GM19240 (cell line): ENCODE measurements at regions not wholly inside any gene's neighbourhood (a gene's known extent, or its start where the extent isn't known, plus 50 kb on each side); places are given as distances from the start of the nearest gene placed in this dataset.
"Not testable (repeated sequence)": the region's sequence is repeated elsewhere in the genome, so short reads cannot be mapped to it uniquely, and the experiment has no call there.

ENCODE experiments used
- DNase-seq: peaks from one replicate; pipeline ENCODE4 v3.0.0; 2011; ENCODE audit warnings: low spot score; ENCODE audit not compliant: insufficient read length

- not testable (repeated sequence) for DNase-seq
Observed at GRCh38 chr3:87433445-87433844, 157.1 kb upstream of the POU1F1 start.

GRCh38 chr3:87426918-87427317 lies 150.5 kb upstream of the POU1F1 start:
- DNase-seq = no peak

- no peak for DNase-seq
Observed at GRCh38 chr3:87425056-87425455, 148.7 kb upstream of the POU1F1 start.

GRCh38 chr3:87423336-87423735 lies 147.0 kb upstream of the POU1F1 start:
- no peak for DNase-seq

GRCh38 chr3:87422333-87422732 lies 145.9 kb upstream of the POU1F1 start:
- DNase-seq = no peak

GRCh38 chr3:87420171-87420570 lies 143.8 kb upstream of the POU1F1 start:
- DNase-seq = no peak

- no peak for DNase-seq
Observed at GRCh38 chr3:87414271-87414670, 137.9 kb upstream of the POU1F1 start.

GRCh38 chr3:87413814-87414213 lies 137.4 kb upstream of the POU1F1 start:
- DNase-seq = no peak

- no peak for DNase-seq
Observed at GRCh38 chr3:87410110-87410509, 133.7 kb upstream of the POU1F1 start.

GRCh38 chr3:87398168-87398801 lies 121.9 kb upstream of the POU1F1 start:
- no peak for DNase-seq

- no peak for DNase-seq
Observed at GRCh38 chr3:87397211-87397610, 120.8 kb upstream of the POU1F1 start.

- DNase-seq = no peak
Observed at GRCh38 chr3:87390821-87391220, 114.4 kb upstream of the POU1F1 start.

GRCh38 chr3:87390353-87390752 lies 114.0 kb upstream of the POU1F1 start:
- DNase-seq = no peak

- DNase-seq = no peak
Observed at GRCh38 chr3:87375231-87375682, 98.9 kb upstream of the POU1F1 start.

- no peak for DNase-seq
Observed at GRCh38 chr3:87370007-87370406, 93.6 kb upstream of the POU1F1 start.

GRCh38 chr3:87367736-87368135 lies 91.4 kb upstream of the POU1F1 start:
- no peak for DNase-seq

- no peak for DNase-seq
Observed at GRCh38 chr3:87363721-87364120, 87.3 kb upstream of the POU1F1 start.

- no peak for DNase-seq
Observed at GRCh38 chr3:87361956-87362355, 85.6 kb upstream of the POU1F1 start.

- no peak for DNase-seq
Observed at GRCh38 chr3:87361271-87361670, 84.9 kb upstream of the POU1F1 start.

- DNase-seq = no peak
Observed at GRCh38 chr3:87359826-87360225, 83.4 kb upstream of the POU1F1 start.

- DNase-seq = no peak
Observed at GRCh38 chr3:87359025-87359424, 82.6 kb upstream of the POU1F1 start.

GRCh38 chr3:87358066-87358465 lies 81.7 kb upstream of the POU1F1 start:
- DNase-seq = no peak

- no peak for DNase-seq
Observed at GRCh38 chr3:87354398-87354797, 78.0 kb upstream of the POU1F1 start.

GRCh38 chr3:87351937-87352336 lies 75.6 kb upstream of the POU1F1 start:
- DNase-seq = no peak
